ENCODE measurements at regions not wholly inside any gene's neighbourhood (a gene's known extent, or its start where the extent isn't known, plus 50 kb on each side); places are given as distances from the start of the nearest gene placed in this dataset.

- Mint-ChIP-seq H3K4me1 (peaks cover 2 to 5% of the 10 kb centered on the region in 2 donors), H3K36me3 (peaks cover 0 to 4% (median 0%) of the 10 kb centered on the region in 3 donors), H3K27me3 (ENCODE audit: low read depth in 3 of 3) (no peaks in the 10 kb centered on the region), H3K27ac (no peak overlapping the region), H3K4me3 (no peak overlapping the region), H3K9me3 (peaks cover 0 to 6% (median 2%) of the 10 kb centered on the region in 6 donors)
- DNase-seq = no peak
Measured at GRCh38 chr21:20373031-20373430, 625.2 kb upstream of the NCAM2 start.

GRCh38 chr21:20377250-20377649, 621.0 kb upstream of the NCAM2 start:
- Mint-ChIP-seq H3K4me1 (no peaks in the 10 kb centered on the region), H3K36me3 (no peaks in the 10 kb centered on the region), H3K9me3 (peaks cover 0 to 7% (median 0%) of the 10 kb centered on the region in 6 donors), H3K4me3 (no peak overlapping the region), H3K27ac (no peak overlapping the region), H3K27me3 (ENCODE audit: low read depth in 3 of 3) (no peaks in the 10 kb centered on the region)
- DNase-seq = no peak

GRCh38 chr21:20388400-20388799, 609.8 kb upstream of the NCAM2 start:
- Mint-ChIP-seq H3K4me1 (no peaks in the 10 kb centered on the region), H3K4me3 (no peak overlapping the region), H3K27me3 (ENCODE audit: low read depth in 3 of 3) (peaks cover 2 to 3% (median 2%) of the 10 kb centered on the region in 3 donors), H3K36me3 (no peaks in the 10 kb centered on the region), H3K9me3 (peaks cover 7 to 29% (median 15%) of the 10 kb centered on the region in 6 donors), H3K27ac (no peak overlapping the region)
- DNase-seq = no peak

- Mint-ChIP-seq H3K4me3 (no peak overlapping the region), H3K9me3 (peaks cover 4 to 16% (median 13%) of the 10 kb centered on the region in 6 donors), H3K36me3 (no peaks in the 10 kb centered on the region), H3K27me3 (ENCODE audit: low read depth in 3 of 3) (peaks cover 0 to 3% (median 2%) of the 10 kb centered on the region in 3 donors), H3K4me1 (no peaks in the 10 kb centered on the region), H3K27ac (no peak overlapping the region)
- DNase-seq = no peak
Measured at GRCh38 chr21:20396798-20397197, 601.4 kb upstream of the NCAM2 start.

GRCh38 chr21:20404915-20405314, 593.3 kb upstream of the NCAM2 start:
- H3K4me1 Mint-ChIP-seq = no peaks in the 10 kb centered on the region
- no peak overlapping the region for H3K27ac Mint-ChIP-seq
- no peak for DNase-seq
- H3K4me3 Mint-ChIP-seq = no peak overlapping the region
- H3K27me3 Mint-ChIP-seq (ENCODE audit: low read depth in 3 of 3) = peaks cover 0 to 1% (median 0%) of the 10 kb centered on the region in 3 donors
- no peaks in the 10 kb centered on the region for H3K36me3 Mint-ChIP-seq
- H3K9me3 Mint-ChIP-seq = peaks cover 0 to 35% (median 7%) of the 10 kb centered on the region in 6 donors

- Mint-ChIP-seq H3K9me3 (peaks cover 6 to 39% (median 22%) of the 10 kb centered on the region in 6 donors), H3K27me3 (ENCODE audit: low read depth in 3 of 3) (peaks cover 0 to 3% (median 0%) of the 10 kb centered on the region in 3 donors), H3K36me3 (peaks cover 0 to 5% (median 0%) of the 10 kb centered on the region in 3 donors), H3K27ac (no peak overlapping the region), H3K4me1 (no peaks in the 10 kb centered on the region), H3K4me3 (no peak overlapping the region)
- no peak for DNase-seq
Measured at GRCh38 chr21:20418353-20418752, 579.9 kb upstream of the NCAM2 start.

GRCh38 chr21:20419772-20420171, 578.4 kb upstream of the NCAM2 start:
- no peak for DNase-seq
- Mint-ChIP-seq H3K27me3 (ENCODE audit: low read depth in 3 of 3) (peaks cover 0 to 3% (median 0%) of the 10 kb centered on the region in 3 donors), H3K9me3 (peaks cover 5 to 30% (median 15%) of the 10 kb centered on the region in 6 donors), H3K4me1 (no peaks in the 10 kb centered on the region), H3K36me3 (peaks cover 0 to 3% (median 0%) of the 10 kb centered on the region in 3 donors), H3K4me3 (no peak overlapping the region), H3K27ac (no peak overlapping the region)

GRCh38 chr21:20424943-20425342, 573.3 kb upstream of the NCAM2 start:
- H3K4me1 Mint-ChIP-seq = no peaks in the 10 kb centered on the region
- peaks cover 7 to 29% (median 18%) of the 10 kb centered on the region in 6 donors for H3K9me3 Mint-ChIP-seq
- H3K27me3 Mint-ChIP-seq (ENCODE audit: low read depth in 3 of 3) = peaks cover 0 to 5% (median 2%) of the 10 kb centered on the region in 3 donors
- no peak for DNase-seq
- no peak overlapping the region for H3K4me3 Mint-ChIP-seq
- H3K36me3 Mint-ChIP-seq = peaks cover 0 to 3% (median 0%) of the 10 kb centered on the region in 3 donors
- no peak overlapping the region for H3K27ac Mint-ChIP-seq

GRCh38 chr21:20425856-20426255, 572.4 kb upstream of the NCAM2 start:
- Mint-ChIP-seq H3K9me3 (peaks cover 4 to 27% (median 16%) of the 10 kb centered on the region in 6 donors), H3K27ac (no peak overlapping the region), H3K4me1 (no peaks in the 10 kb centered on the region), H3K4me3 (no peak overlapping the region), H3K36me3 (peaks cover 0 to 3% (median 0%) of the 10 kb centered on the region in 3 donors), H3K27me3 (ENCODE audit: low read depth in 3 of 3) (peaks cover 0 to 4% (median 2%) of the 10 kb centered on the region in 3 donors)
- no peak for DNase-seq

- Mint-ChIP-seq H3K27me3 (ENCODE audit: low read depth in 3 of 3) (peaks cover 0 to 2% (median 0%) of the 10 kb centered on the region in 3 donors), H3K36me3 (no peaks in the 10 kb centered on the region), H3K9me3 (peaks cover 5 to 34% (median 13%) of the 10 kb centered on the region in 6 donors), H3K4me1 (no peaks in the 10 kb centered on the region), H3K27ac (no peak overlapping the region), H3K4me3 (no peak overlapping the region)
- no peak for DNase-seq
Measured at GRCh38 chr21:20440338-20440737, 557.9 kb upstream of the NCAM2 start.

- Mint-ChIP-seq H3K27me3 (ENCODE audit: low read depth in 3 of 3) (peaks cover 0 to 2% (median 0%) of the 10 kb centered on the region in 3 donors), H3K4me1 (no peaks in the 10 kb centered on the region), H3K4me3 (no peak overlapping the region), H3K9me3 (peaks cover 0 to 16% (median 4%) of the 10 kb centered on the region in 6 donors), H3K27ac (no peak overlapping the region), H3K36me3 (no peaks in the 10 kb centered on the region)
- peak in 2 of 3 donors; percentile 1 to 4 for DNase-seq
Measured at GRCh38 chr21:20443558-20444155, 554.6 kb upstream of the NCAM2 start.

GRCh38 chr21:20445971-20446370, 552.2 kb upstream of the NCAM2 start:
- Mint-ChIP-seq H3K36me3 (no peaks in the 10 kb centered on the region), H3K27me3 (ENCODE audit: low read depth in 3 of 3) (peaks cover 0 to 2% (median 0%) of the 10 kb centered on the region in 3 donors), H3K4me3 (no peak overlapping the region), H3K27ac (no peak overlapping the region), H3K4me1 (no peaks in the 10 kb centered on the region), H3K9me3 (peaks cover 0 to 16% (median 3%) of the 10 kb centered on the region in 6 donors)
- DNase-seq = no peak

- Mint-ChIP-seq H3K27me3 (ENCODE audit: low read depth in 3 of 3) (peaks cover 0 to 1% (median 0%) of the 10 kb centered on the region in 3 donors), H3K9me3 (peaks cover 0 to 9% (median 3%) of the 10 kb centered on the region in 6 donors), H3K27ac (no peak overlapping the region), H3K4me1 (no peaks in the 10 kb centered on the region), H3K4me3 (no peak overlapping the region), H3K36me3 (no peaks in the 10 kb centered on the region)
- no peak for DNase-seq
Measured at GRCh38 chr21:20451046-20451445, 547.2 kb upstream of the NCAM2 start.

- H3K36me3 Mint-ChIP-seq = no peaks in the 10 kb centered on the region
- H3K4me1 Mint-ChIP-seq = no peaks in the 10 kb centered on the region
- peaks cover 0 to 10% (median 5%) of the 10 kb centered on the region in 6 donors for H3K9me3 Mint-ChIP-seq
- H3K27ac Mint-ChIP-seq = no peak overlapping the region
- H3K4me3 Mint-ChIP-seq = no peak overlapping the region
- H3K27me3 Mint-ChIP-seq (ENCODE audit: low read depth in 3 of 3) = peaks cover 0 to 1% (median 0%) of the 10 kb centered on the region in 3 donors
- DNase-seq = no peak
Measured at GRCh38 chr21:20452935-20453334, 545.3 kb upstream of the NCAM2 start.

- peaks cover 0 to 16% (median 7%) of the 10 kb centered on the region in 6 donors for H3K9me3 Mint-ChIP-seq
- no peak overlapping the region for H3K4me3 Mint-ChIP-seq
- no peaks in the 10 kb centered on the region for H3K36me3 Mint-ChIP-seq
- no peak for DNase-seq
- no peaks in the 10 kb centered on the region for H3K4me1 Mint-ChIP-seq
- H3K27ac Mint-ChIP-seq = no peak overlapping the region
- H3K27me3 Mint-ChIP-seq (ENCODE audit: low read depth in 3 of 3) = peaks cover 0 to 2% (median 0%) of the 10 kb centered on the region in 3 donors
Measured at GRCh38 chr21:20459838-20460237, 538.4 kb upstream of the NCAM2 start.
